ENCODE measurements at regions not wholly inside any gene's neighbourhood (a gene's known extent, or its start where the extent isn't known, plus 50 kb on each side); places are given as distances from the start of the nearest gene placed in this dataset. TPM values are rescaled to one million over a fixed set of nuclear protein-coding genes. Genes with fewer than 3 reads are reported as not detected.

DNA sequence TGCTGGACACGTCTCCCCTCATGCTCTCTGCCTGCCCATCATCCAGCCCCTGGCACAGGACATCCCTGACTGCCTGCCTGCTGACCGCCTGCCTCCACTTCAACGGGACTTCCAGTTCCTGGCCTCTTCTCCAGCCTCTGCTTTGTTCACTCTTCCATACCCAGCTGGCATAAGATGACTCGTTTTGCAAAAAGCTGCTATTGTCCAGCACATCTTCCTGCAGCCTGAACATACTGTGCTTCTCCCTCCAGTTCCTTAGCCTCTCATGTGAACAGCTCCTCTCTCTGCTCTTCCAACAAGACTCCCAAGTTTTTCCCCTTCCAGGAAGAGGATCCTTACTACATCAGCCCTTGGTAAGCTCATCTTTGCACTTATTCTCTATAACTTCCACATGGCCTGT, 62.4 kb upstream of the SKOR2 start:
- TF ChIP-seq, protein P1, sequence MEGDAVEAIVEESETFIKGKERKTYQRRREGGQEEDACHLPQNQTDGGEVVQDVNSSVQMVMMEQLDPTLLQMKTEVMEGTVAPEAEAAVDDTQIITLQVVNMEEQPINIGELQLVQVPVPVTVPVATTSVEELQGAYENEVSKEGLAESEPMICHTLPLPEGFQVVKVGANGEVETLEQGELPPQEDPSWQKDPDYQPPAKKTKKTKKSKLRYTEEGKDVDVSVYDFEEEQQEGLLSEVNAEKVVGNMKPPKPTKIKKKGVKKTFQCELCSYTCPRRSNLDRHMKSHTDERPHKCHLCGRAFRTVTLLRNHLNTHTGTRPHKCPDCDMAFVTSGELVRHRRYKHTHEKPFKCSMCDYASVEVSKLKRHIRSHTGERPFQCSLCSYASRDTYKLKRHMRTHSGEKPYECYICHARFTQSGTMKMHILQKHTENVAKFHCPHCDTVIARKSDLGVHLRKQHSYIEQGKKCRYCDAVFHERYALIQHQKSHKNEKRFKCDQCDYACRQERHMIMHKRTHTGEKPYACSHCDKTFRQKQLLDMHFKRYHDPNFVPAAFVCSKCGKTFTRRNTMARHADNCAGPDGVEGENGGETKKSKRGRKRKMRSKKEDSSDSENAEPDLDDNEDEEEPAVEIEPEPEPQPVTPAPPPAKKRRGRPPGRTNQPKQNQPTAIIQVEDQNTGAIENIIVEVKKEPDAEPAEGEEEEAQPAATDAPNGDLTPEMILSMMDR (IDR thresholded peaks at IDR 0.05; ENCODE audit: unreplicated experiment): no peak
- Mint-ChIP-seq H3K9me3 (ENCODE audit: low read depth, unreplicated experiment) (no peaks in the 10 kb centered on the region), H3K27me3 (ENCODE audit: unreplicated experiment) (peaks cover 85% of the 10 kb centered on the region), H3K4me3 (ENCODE audit: low read depth, unreplicated experiment) (no peak overlapping the region), H3K36me3 (ENCODE audit: insufficient read depth, unreplicated experiment) (no peaks in the 10 kb centered on the region), H3K4me1 (ENCODE audit: low read depth, unreplicated experiment) (no peaks in the 10 kb centered on the region), H3K27ac (ENCODE audit: unreplicated experiment) (no peak overlapping the region)
- no TSS peak for BruUV-seq (replicated peaks)
- intact Hi-C loops (cut with micrococcal nuclease; ENCODE audit: unreplicated experiment): no loop called here
- DNase-seq: no peak
- CTCF ChIA-PET: no interaction called here

- Mint-ChIP-seq H3K4me3 (ENCODE audit: low read depth, unreplicated experiment) (no peak overlapping the region), H3K9me3 (ENCODE audit: low read depth, unreplicated experiment) (no peaks in the 10 kb centered on the region), H3K27me3 (ENCODE audit: unreplicated experiment) (peaks cover 86% of the 10 kb centered on the region), H3K27ac (ENCODE audit: unreplicated experiment) (no peak overlapping the region), H3K36me3 (ENCODE audit: insufficient read depth, unreplicated experiment) (no peaks in the 10 kb centered on the region), H3K4me1 (ENCODE audit: low read depth, unreplicated experiment) (no peaks in the 10 kb centered on the region)
- no peak for DNase-seq
- CTCF ChIA-PET: no interaction called here
- BruUV-seq (replicated peaks): no TSS peak
- intact Hi-C loops (cut with micrococcal nuclease; ENCODE audit: unreplicated experiment): no loop called here
- TF ChIP-seq, protein P1 (IDR thresholded peaks at IDR 0.05; ENCODE audit: unreplicated experiment): no peak
Observed at GRCh38 chr18:47311585-47311984, 60.1 kb upstream of the SKOR2 start.

Small RNA genes in the stretch of these regions (microRNA-seq; reads per million reads assigned to microRNA genes)
- gene MIR4527: not detected

Data from Calu3 (cell line).